ENCODE measurements at regions not wholly inside any gene's neighbourhood (a gene's known extent, or its start where the extent isn't known, plus 50 kb on each side); places are given as distances from the start of the nearest gene placed in this dataset.
"Not testable (repeated sequence)": the region's sequence is repeated elsewhere in the genome, so short reads cannot be mapped to it uniquely, and the experiment has no call there.

DNA sequence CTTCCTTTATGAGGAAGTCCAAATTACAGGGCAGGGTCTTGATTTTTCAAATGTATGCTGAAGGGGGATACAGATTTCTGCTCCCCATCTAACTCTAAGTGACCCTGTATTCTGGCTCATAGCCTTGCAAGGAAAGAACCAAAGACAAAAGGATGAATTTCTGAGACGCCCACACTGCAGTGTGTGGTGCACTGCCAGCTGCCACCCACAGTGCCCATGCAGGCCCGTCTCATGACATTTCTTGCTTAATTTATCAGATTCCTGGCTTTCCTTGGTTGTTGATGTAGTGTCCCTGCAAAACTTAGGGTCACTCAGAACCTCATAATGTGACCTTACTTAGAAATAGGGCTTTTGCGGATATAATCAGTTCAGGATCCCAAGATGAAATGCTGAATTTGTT, 68.0 kb downstream of the CBLN4 start:
- no peak for DNase-seq (ENCODE audit: low read depth)

- no peak for DNase-seq (ENCODE audit: low read depth)
Observed at GRCh38 chr20:55936209-55936595, 69.1 kb downstream of the CBLN4 start.

- no peak for DNase-seq (ENCODE audit: low read depth)
Observed at GRCh38 chr20:55935448-55936208, 69.7 kb downstream of the CBLN4 start.

GRCh38 chr20:55934146-55934545, 71.2 kb downstream of the CBLN4 start:
- no peak for DNase-seq (ENCODE audit: low read depth)

GRCh38 chr20:55930876-55931275, 74.4 kb downstream of the CBLN4 start:
- not testable (repeated sequence) for DNase-seq (ENCODE audit: low read depth)

- DNase-seq (ENCODE audit: low read depth): no peak
Observed at GRCh38 chr20:55928266-55928665, 77.1 kb downstream of the CBLN4 start.

DNA sequence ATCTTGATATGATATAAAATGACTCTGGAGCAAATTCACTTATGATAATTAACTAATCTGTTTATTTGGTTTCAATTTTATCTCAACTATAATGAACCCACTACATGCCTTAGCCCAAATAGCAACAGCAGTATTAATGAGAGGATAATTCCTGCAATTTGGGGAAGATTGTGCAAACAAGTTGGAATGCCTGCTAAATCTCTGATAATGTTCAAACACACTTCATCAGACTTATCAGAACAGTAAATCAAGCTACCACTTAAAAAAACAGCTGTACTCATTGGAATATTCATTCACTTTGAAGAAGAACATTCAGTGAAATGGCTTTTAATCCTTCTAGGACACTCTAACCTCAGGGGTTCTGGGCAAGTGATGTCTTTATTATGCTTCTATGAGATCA, 85.4 kb downstream of the CBLN4 start:
- DNase-seq (ENCODE audit: low read depth): no peak

- no peak for DNase-seq (ENCODE audit: low read depth)
Observed at GRCh38 chr20:55919319-55919718, 86.0 kb downstream of the CBLN4 start.

- no peak for DNase-seq (ENCODE audit: low read depth)
Observed at GRCh38 chr20:55918471-55918870, 86.8 kb downstream of the CBLN4 start.

DNA sequence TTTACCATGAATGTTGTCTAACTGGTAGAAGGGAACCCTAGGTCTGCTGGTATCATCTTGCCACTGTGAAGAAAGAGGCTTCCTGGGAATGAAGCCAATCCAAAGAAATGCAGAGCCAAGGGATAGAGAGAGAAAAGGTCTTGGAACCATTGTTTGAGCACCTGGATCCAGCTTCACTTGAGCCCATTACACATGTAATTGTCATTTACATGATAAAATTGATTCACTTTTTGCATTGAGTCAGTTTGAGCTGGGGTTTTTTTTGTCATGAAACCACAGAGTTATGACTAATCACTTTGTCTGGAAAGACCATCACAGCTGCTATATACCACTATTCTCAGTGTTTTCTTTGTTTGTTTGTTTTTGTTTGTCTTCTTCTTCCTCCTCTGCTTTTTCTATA, 112.3 kb downstream of the CBLN4 start:
- DNase-seq (ENCODE audit: low read depth): peak; percentile 0

DNA sequence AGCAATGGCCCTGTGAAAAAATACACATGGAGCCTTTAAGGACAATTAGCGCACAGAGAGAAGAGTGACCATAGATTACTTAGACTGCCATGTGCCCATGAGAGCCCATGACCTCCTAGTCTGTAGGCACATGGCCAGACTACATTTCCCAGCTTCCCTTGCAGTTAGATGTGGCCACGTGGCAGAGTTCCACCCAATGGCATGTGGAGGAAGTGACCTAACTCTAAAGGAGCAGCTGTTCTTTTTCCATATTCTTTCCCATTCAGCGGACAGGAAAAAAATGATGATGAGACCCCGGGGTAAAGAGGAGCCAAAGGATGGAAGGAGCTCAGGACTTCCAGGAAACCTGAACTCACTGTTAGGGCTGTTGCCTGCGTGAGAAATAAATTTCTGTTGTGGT, 116.6 kb downstream of the CBLN4 start:
- no peak for DNase-seq (ENCODE audit: low read depth)

DNA sequence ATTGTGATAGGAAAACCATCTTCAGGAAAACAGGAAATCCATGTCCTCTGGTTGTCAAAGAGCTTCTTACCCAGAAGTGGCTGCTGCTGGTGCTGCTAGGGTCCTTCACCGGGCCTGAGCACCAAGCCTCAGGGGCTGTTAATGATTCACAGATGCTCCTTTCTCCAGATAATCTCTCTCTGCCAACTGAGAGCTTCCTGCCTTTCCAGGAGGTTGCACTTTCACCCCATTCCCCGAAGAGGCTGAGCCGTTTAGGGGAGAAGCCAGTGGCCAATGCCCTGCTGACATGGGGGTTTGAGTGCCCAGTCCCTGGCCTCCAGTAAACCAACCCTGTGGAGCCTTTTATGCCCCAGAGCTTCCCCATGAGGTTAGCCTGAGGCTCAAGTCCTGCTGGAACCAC, 122.4 kb downstream of the CBLN4 start:
- no peak for DNase-seq (ENCODE audit: low read depth)

- DNase-seq (ENCODE audit: low read depth): no peak
Observed at GRCh38 chr20:55882286-55882685, 123.0 kb downstream of the CBLN4 start.

GRCh38 chr20:55881204-55881603, 124.1 kb downstream of the CBLN4 start:
- DNase-seq (ENCODE audit: low read depth): no peak

DNA sequence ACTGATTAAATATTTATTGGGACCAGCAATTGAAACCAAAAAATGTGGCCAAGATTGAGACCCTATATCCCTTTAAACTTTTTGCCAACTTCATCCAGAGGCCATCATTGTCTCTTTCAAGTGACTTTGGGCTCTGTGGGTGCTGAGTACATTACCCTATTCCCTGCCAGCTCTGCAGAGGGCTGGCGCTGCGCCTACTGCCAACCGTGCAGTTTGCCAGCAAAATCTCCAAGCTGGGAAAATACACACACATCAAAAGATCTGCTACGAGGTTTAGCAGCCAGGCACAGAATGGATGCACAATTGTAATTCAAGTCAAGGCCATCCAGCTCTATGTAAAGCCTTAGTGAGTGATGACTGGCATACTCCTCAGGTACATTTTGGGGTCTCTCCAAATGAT, 125.0 kb downstream of the CBLN4 start:
- DNase-seq (ENCODE audit: low read depth): no peak

DNA sequence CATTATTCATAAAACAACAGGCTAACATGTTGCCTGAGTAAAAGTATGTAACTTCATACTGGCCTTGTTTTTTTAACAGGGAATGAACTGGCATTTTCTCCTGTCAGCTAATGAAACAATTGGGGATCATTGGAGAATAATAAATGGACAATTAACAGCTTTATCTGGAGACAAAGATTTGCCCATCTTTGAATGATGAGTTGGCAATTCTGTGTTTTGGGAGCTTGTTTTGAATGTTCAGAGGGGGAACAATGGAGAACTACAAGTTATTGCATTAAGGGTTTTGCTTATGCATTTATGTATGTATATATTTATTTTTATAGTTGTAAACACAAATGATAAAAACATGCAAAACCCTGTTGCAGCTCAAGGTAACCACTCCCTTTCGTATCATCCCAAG, 150.3 kb downstream of the CBLN4 start:
- no peak for DNase-seq (ENCODE audit: low read depth)

DNA sequence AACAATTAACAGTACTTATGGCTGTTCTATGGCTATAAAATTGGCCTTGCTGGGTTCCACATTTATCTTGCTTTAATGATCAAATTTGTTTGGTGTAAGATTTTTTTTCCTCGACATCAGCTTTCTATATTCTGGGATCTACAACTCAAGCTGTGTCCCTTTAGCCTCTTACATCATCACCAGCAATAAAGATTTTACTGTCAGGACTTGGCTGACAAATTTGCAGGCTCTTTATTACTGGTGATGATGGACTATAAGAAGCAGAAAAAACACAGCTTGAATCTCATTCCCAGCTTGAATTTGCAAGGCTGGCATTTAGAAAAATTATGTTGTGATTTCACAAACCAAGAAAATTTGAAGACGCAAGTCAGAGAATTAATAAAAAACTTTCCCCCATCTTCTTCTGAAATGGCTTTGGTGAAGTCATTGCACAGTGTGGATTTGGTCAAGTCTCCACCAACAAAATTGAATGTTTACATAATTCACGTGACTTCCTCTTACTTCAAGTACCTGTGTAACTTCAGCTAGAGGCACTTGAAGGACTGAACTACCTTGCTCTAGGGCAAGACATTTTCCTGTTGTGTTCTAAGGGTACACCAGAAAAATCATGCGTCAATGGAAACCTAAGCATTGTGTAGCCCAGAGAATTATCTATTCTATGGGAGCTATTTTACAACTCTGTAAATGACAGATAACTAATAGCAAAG, 175.0 kb downstream of the CBLN4 start:
- DNase-seq (ENCODE audit: low read depth): no peak

GRCh38 chr20:55805138-55805537, 200.2 kb downstream of the CBLN4 start:
- no peak for DNase-seq (ENCODE audit: low read depth)

DNA sequence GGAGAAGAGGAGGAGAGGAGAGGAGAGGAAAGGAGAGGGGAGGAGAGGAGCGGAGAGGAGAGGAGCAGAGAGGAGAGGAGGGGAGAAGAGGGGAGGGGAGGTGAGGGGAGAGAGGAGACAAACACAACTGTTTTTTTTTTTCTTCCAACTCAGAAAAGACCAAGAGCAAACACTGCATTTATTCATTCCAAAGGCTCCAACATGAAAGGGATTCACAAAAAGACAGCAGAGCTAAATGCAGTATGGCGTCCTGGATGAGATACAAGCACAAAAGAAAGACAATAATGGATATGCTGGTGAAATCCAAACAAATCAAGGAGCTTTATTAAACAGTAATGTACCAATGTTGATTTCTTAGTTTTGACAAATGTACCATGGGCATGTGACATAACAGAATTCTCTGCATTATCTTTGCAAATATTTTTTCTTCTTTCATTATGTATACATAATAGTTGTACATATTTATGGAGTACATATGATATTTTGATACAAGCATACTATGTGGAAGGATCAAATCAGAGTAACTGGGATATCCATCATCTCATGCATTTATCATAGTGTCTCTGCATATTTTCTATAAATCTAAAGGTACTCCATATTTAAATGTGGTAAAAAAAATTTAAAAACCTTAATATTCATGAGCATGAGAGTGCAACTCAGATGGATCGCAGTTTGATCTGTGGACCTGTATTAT, 204.6 kb downstream of the CBLN4 start:
- no peak for DNase-seq (ENCODE audit: low read depth)

DNA sequence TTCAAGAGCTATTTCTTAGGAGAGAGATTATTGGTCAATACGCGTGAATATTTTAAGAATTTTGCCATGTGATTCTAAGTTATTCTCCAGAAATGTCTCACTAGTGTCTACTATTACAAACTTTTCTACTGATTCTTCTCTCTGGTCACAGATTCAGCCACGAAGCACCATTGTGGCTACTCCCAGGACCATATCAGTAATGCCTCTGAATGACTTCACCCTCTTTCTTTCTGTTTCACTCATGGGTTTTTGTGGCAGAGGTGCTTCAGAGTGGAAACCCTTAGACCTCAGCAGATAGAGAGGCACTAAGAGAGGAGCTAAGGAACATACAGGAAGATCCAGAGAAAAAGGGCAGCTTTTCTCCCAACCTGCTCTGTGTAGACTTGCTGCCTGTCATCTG, 211.3 kb downstream of the CBLN4 start:
- no peak for DNase-seq (ENCODE audit: low read depth)

- DNase-seq (ENCODE audit: low read depth): no peak
Observed at GRCh38 chr20:55792049-55792448, 213.3 kb downstream of the CBLN4 start.

GRCh38 chr20:55790178-55790577, 215.1 kb downstream of the CBLN4 start:
- DNase-seq (ENCODE audit: low read depth): no peak

DNA sequence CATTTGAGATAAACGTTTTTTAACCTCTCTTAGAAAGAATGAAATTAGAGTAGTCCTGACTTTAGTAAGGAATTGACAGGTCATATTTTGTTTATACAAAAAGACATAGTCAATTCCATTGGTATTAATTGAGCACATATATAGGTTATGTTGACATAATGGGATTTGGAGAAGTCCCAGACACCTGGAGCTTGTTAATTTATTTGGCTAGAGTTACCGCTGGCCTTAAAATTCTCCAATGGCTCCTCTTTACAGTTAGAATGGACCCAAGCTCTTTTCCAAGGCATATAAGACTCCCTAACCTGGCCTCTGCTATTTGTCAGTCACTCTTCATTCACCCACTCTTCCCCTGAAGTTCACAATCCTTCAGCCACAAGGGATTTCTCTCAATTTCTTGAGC, 221.3 kb downstream of the CBLN4 start:
- no peak for DNase-seq (ENCODE audit: low read depth)

All from LHCN-M2 (cell line).